ENCODE measurements at regions not wholly inside any gene's neighbourhood (a gene's known extent, or its start where the extent isn't known, plus 50 kb on each side); places are given as distances from the start of the nearest gene placed in this dataset.

GRCh38 chr12:83472350-83472749, 785.6 kb downstream of the TMTC2 start:
- no peak for TF ChIP-seq POLR2A (IDR thresholded peaks at IDR 0.05)
- TF ChIP-seq CTCF (IDR thresholded peaks at IDR 0.05): no peak

Data from adrenal gland (tissue), 5 donors.